SH-SY5Y (cell line): ENCODE measurements at regions not wholly inside any gene's neighbourhood (a gene's known extent, or its start where the extent isn't known, plus 50 kb on each side); places are given as distances from the start of the nearest gene placed in this dataset.

Source experiments
- GATA2 ChIP-seq: IDR thresholded peaks from 2 replicates; pipeline ENCODE4 v1.6.1; 2011; ENCODE audit warnings: mild to moderate bottlenecking, low read depth, low read length
- GATA3 ChIP-seq: IDR thresholded peaks from 2 replicates; pipeline ENCODE4 v1.6.1; 2011; ENCODE audit warnings: low read depth, mild to moderate bottlenecking, low read length, moderate library complexity

DNA sequence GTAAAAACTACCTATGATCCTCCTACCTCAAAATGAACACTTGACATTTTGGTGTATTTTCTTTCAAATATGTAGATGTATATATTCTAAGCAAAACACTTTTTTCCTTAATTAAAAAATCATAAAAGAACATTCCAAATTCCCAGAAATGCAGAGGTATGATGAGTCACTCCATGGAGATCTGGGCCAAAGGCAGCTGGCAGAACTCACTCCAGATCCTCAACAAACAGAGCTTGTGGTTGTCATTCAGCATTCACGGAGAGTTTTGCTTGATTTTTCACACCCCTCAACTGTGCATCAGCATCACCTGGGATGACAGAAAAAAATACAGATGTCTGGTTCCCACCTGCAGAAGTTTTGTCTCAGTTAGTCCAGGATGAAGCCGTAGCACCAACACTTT lies 144.6 kb downstream of the KIT start:
- no peak for TF ChIP-seq GATA2
- no peak for TF ChIP-seq GATA3
